Suppressor macrophage (primary cell): ENCODE measurements at regions not wholly inside any gene's neighbourhood (a gene's known extent, or its start where the extent isn't known, plus 50 kb on each side); places are given as distances from the start of the nearest gene placed in this dataset.

Experiments
- DNase-seq, 4 experiments: peaks; one replicate each; pipeline ENCODE4 v3.0.0-alpha.2; 2020 to 2022

- no peak for DNase-seq
Observed at GRCh38 chr10:129032372-129033313, 434.4 kb upstream of the MGMT start.

GRCh38 chr10:129033340-129033739, 433.7 kb upstream of the MGMT start:
- no peak for DNase-seq

GRCh38 chr10:129033790-129034272, 433.2 kb upstream of the MGMT start:
- DNase-seq, result no peak

- DNase-seq, result no peak
Observed at GRCh38 chr10:129035052-129035827, 431.8 kb upstream of the MGMT start.

- DNase-seq, result no peak
Observed at GRCh38 chr10:129038522-129038921, 428.5 kb upstream of the MGMT start.

GRCh38 chr10:129039406-129040370, 427.4 kb upstream of the MGMT start:
- DNase-seq, result no peak

- no peak for DNase-seq
Observed at GRCh38 chr10:129040377-129040776, 426.7 kb upstream of the MGMT start.

GRCh38 chr10:129041916-129042315, 425.1 kb upstream of the MGMT start:
- DNase-seq, result no peak

- no peak for DNase-seq
Observed at GRCh38 chr10:129042776-129043595, 424.1 kb upstream of the MGMT start.

- no peak for DNase-seq
Observed at GRCh38 chr10:129043691-129044090, 423.4 kb upstream of the MGMT start.

GRCh38 chr10:129045599-129045998, 421.4 kb upstream of the MGMT start:
- DNase-seq, result no peak

- no peak for DNase-seq
Observed at GRCh38 chr10:129046065-129046681, 420.9 kb upstream of the MGMT start.

- DNase-seq, result no peak
Observed at GRCh38 chr10:129046962-129047361, 420.1 kb upstream of the MGMT start.

GRCh38 chr10:129047600-129047999, 419.4 kb upstream of the MGMT start:
- no peak for DNase-seq

GRCh38 chr10:129048513-129048912, 418.5 kb upstream of the MGMT start:
- DNase-seq, result no peak

- no peak for DNase-seq
Observed at GRCh38 chr10:129049501-129049900, 417.5 kb upstream of the MGMT start.

GRCh38 chr10:129055225-129055624, 411.8 kb upstream of the MGMT start:
- DNase-seq, result no peak

GRCh38 chr10:129055986-129056385, 411.1 kb upstream of the MGMT start:
- no peak for DNase-seq

- DNase-seq, result no peak
Observed at GRCh38 chr10:129056734-129057689, 410.0 kb upstream of the MGMT start.
